ENCODE measurements at regions not wholly inside any gene's neighbourhood (a gene's known extent, or its start where the extent isn't known, plus 50 kb on each side); places are given as distances from the start of the nearest gene placed in this dataset.
A peak's percentile ranks its signal among the peaks of the same experiment; 100 is the strongest.

DNA sequence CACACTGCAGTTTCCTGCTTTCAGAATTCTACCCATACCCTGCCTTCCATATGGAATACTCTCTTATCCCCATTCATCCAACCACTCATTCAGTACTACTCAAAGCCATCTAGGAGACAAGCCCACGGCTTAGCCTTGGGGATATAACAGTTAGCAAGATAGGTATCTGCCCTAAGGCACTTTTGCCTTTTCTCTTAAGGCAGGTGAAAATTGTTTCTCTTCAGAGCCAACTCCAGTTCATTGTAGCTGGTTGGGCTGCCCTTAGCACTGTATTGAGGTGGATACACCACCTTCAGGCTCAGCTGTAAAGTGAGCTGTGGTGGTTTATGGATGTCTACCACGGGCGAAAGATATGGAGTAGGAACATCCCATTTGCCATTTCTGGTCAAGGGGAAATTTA lies 729.7 kb upstream of the TBX3 start:
- Histone ChIP-seq H3K4me3 (no peak overlapping the region), H3K27ac (no peak overlapping the region)
- TF ChIP-seq, protein P1, sequence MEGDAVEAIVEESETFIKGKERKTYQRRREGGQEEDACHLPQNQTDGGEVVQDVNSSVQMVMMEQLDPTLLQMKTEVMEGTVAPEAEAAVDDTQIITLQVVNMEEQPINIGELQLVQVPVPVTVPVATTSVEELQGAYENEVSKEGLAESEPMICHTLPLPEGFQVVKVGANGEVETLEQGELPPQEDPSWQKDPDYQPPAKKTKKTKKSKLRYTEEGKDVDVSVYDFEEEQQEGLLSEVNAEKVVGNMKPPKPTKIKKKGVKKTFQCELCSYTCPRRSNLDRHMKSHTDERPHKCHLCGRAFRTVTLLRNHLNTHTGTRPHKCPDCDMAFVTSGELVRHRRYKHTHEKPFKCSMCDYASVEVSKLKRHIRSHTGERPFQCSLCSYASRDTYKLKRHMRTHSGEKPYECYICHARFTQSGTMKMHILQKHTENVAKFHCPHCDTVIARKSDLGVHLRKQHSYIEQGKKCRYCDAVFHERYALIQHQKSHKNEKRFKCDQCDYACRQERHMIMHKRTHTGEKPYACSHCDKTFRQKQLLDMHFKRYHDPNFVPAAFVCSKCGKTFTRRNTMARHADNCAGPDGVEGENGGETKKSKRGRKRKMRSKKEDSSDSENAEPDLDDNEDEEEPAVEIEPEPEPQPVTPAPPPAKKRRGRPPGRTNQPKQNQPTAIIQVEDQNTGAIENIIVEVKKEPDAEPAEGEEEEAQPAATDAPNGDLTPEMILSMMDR (IDR thresholded peaks at IDR 0.05) = no peak
- DNase-seq (ENCODE audit: low spot score) = no peak

DNA sequence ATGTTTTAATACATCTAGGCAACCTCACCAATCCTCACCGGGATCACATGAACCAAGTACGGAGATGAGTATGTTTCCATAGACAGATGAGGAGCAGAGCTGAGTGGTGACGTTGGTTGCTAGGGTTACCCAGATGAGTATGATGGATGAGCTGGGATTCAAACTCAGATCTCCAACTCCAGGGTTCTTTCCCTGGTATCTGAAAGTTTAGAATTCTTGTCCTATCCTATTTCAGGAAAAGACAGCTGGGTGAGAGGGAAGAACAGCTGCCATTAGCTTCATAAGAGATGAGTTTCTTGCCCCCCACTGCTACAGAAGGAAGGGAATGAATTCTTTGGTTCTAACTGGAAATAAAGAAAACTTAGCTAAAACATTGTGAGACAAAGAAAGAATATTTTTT lies 728.9 kb upstream of the TBX3 start:
- no peak overlapping the region for H3K4me3 ChIP-seq
- no peak for DNase-seq (ENCODE audit: low spot score)
- TF ChIP-seq, protein P1 (IDR thresholded peaks at IDR 0.05) = no peak
- no peak overlapping the region for H3K27ac ChIP-seq

DNA sequence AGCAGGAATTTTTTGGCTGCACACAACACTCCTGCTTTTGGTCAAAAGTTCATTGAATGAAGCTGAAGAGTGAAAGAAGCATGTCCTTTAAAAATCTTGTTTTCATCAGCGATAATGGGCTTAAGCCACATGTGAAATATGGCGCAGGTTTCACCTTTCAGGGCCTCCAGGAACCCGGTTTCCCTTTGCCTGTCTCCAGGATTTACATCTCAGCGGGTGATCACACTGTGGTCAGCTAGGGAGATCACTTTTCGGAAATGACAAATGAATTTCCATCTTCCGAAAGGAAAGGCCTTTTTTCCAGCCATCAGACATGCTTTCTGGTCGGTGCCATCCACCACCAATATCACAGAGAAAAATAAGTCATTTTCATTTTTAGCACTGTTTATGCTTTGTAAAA lies 727.1 kb upstream of the TBX3 start:
- H3K4me3 ChIP-seq = no peak overlapping the region
- TF ChIP-seq, protein P1 (IDR thresholded peaks at IDR 0.05) = no peak
- no peak overlapping the region for H3K27ac ChIP-seq
- no peak for DNase-seq (ENCODE audit: low spot score)

DNA sequence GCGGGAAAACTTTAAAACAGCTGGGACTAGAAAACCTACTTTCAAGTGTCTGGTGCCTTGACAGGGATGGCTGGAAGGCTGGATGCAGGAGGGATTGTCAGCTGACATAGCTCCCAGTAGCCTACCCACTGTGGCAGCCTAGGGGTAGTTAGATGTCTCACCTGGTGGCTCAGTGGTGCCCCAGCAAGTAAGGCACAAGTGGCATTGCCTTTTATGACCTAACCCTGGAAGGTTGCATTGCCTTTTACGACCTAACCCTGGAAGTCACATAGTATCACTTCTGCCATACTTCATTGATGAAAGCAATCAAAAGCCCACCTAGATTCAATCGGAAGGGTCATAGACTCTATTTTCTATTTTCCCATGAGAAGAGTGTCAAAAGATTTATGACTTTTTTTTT lies 724.7 kb upstream of the TBX3 start:
- TF ChIP-seq, protein P1 (IDR thresholded peaks at IDR 0.05) = no peak
- DNase-seq (ENCODE audit: low spot score) = no peak
- no peak overlapping the region for H3K27ac ChIP-seq
- H3K4me3 ChIP-seq = no peak overlapping the region

DNA sequence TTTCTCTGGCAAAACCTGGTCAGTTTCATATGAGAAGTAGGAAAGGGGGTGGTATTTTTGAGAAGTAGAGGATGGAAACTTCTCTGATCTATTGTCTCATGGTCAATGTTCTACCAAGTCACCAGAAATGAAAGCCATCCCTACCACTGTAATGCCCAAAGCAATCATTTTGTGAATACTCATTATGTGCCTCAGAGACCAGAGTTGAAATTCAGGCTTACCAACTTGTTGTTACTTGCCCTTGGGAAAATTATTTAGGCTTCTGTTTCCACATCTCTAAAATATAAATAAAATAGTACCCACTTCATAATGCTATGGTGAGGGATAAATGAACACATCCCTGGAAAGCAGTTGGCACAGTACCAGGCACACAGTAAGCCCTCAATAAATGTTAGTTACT lies 723.7 kb upstream of the TBX3 start:
- Histone ChIP-seq H3K27ac (no peak overlapping the region), H3K4me3 (no peak overlapping the region)
- no peak for DNase-seq (ENCODE audit: low spot score)
- TF ChIP-seq, protein P1 (IDR thresholded peaks at IDR 0.05) = no peak

DNA sequence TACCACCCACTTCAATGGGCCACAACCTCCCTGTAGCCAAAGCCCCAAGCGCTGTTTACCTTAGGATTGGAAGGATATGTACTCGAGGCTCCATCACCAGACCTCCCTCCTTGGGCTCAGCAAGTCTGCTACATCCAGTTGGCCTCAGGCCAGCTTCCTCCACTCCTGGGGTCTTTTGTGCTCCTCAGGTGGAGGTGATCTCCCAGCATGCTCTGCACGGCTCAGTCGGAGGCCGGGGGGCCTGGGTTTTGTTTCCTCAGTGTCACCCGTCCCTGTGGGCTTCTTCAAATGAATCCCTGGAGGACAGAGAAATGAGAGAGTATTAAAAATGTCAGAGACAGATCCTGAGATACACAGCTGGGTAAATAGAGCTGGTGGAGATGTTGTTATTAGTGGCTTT lies 723.1 kb upstream of the TBX3 start:
- TF ChIP-seq, protein P1 (IDR thresholded peaks at IDR 0.05) = no peak
- no peak overlapping the region for H3K27ac ChIP-seq
- DNase-seq (ENCODE audit: low spot score) = no peak
- H3K4me3 ChIP-seq = no peak overlapping the region

DNA sequence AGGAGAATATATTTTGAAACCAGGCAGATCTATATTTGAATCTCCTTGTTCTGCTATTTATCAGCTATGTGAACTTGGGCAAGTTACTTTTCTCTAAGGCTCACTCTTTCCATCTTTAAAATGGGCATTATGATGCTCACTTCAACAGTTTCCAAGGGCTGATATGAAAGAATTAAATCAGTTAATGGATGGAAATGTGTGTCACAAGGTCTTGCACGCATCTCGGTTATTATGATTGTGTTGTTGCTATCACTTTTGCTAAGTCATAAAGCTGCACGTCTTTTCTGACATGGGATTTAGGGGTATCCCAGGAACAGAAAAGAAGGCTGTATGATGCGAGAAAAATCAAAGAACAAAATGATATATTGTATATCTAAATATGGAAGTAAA lies 721.5 kb upstream of the TBX3 start:
- no peak for DNase-seq (ENCODE audit: low spot score)
- TF ChIP-seq, protein P1 (IDR thresholded peaks at IDR 0.05) = no peak
- Histone ChIP-seq H3K4me3 (peak overlapping the region; percentile 21), H3K27ac (no peak overlapping the region)

All from coronary artery (tissue), 2 donors.